HG03460 (cell line): ENCODE measurements at regions not wholly inside any gene's neighbourhood (a gene's known extent, or its start where the extent isn't known, plus 50 kb on each side); places are given as distances from the start of the nearest gene placed in this dataset.

Experiments used
- ATAC-seq: cut with Tn5 transposase; IDR thresholded peaks from one replicate; pipeline ENCODE4 v1.9.1; 2021; ENCODE audit not compliant: unreplicated experiment

DNA sequence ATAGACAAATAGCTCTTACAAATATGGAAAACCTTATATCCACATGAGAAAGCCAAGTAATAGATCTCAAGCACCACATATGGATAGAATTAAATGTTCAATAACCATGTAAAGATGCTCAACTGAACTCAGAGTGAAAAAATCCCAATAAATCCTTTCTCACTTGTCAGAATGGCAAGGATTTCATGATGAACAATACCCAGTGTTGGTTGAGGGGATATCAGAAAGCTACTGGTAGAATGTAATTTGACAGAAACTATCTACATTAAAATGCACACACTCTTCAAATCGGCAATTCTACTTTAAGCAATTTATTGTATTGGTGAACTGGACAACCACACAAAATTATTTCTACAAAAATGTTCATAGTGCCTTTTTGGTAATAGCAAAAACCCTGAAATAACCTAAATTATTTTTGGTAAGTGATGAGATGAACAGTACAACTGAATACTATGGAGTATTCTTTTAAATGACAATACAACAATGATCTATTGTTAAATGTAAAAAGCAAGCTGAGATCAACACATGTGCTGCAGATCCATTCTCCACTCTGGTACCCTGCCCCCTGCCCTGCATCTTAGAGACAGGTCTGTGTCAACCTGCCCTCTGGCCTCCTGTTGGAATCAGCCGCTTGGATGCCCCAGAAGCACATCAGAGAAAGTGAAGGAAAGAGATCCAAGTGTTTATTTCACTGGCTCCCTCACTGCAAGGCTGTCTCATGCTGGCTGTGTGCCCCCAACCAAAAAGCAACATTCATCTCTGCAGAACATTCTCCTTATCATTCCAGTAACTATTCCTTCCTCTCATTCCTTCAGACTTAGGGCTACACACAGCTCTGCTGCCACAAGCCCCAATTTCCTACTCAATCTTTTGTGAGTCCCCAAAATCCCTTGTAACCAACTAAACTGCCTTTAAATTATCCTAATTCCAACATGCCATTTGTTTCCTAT, 442.5 kb downstream of the LRATD1 start:
- no peak for ATAC-seq

DNA sequence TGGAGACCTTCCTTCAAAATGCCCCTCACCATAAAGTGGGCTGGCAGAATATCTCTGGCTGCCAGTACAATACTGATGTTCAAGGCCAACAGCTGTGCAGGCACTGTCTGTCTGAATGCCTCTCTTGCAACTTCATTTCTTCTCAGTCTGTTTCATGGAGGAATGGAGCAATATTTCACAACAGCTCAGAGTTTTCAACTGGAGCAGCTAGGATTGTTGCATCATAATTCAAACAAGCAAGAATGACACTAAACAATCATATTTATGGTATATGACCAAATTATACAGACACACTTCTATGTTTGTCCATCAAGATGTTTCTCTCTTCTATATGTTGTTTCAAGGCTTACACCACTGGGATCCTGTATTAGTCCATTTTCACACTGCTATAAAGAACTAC, 444.2 kb downstream of the LRATD1 start:
- no peak for ATAC-seq

DNA sequence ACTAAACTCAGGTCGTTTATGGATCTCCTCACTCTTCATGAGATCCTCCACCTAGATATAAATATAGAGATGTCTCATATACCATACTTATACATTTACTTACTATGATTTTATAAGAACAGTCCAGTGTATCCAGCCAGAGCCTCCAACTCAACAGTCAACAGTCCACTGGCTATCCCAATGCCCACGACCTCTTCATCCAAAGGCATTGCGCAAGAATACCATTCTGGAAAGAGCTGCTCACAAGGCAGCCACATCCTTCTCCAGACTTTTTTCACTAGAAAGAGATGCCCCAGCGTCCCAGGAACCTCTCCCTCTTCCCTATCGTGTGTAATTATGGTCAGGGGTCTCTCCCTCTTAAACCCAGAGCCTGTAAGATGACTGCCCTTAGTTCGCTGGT, 448.8 kb downstream of the LRATD1 start:
- ATAC-seq: no peak

DNA sequence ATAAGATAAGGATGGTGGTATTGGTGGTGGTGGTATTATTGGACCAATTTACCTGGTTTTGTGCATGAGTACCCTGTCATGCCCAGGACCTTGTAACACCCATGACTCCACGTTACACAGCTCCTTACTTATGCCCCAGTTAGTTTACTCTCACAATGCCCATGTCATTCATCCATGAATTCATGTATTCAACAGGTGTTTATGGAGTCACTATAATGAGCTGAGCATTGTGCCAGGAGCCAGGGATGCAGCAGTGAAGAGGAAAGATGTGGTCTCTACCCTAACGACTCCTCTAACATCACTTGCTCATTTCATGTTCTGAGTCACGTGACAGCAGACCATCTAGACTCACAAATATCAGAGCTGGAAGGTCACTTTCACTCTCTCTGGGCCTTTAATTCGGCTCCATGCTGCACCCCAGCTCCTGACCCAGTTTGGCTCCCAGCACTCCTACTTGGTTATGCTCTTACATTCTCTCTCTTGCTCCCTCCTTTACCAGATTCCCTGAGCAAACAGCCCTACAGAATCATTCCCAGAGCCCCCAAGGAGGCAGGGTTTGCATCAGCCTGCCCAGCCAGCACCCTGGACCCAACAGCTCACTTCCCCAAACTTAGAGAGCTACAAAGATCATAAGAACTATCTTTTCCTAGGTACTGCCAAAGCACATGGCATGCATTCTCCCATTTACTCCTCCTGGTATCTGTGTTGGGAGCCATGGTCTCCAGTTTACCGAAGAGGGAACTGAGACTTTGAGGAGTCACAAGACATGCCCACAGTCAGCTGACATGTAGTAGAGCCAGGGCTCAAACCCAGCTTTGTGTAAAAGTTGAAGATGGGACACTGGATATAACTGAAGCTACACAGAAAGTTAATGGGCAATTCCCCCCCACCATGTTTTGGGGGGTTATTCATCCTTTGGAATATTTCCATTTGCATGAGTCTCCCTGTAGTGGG, 449.9 kb downstream of the LRATD1 start:
- no peak for ATAC-seq

DNA sequence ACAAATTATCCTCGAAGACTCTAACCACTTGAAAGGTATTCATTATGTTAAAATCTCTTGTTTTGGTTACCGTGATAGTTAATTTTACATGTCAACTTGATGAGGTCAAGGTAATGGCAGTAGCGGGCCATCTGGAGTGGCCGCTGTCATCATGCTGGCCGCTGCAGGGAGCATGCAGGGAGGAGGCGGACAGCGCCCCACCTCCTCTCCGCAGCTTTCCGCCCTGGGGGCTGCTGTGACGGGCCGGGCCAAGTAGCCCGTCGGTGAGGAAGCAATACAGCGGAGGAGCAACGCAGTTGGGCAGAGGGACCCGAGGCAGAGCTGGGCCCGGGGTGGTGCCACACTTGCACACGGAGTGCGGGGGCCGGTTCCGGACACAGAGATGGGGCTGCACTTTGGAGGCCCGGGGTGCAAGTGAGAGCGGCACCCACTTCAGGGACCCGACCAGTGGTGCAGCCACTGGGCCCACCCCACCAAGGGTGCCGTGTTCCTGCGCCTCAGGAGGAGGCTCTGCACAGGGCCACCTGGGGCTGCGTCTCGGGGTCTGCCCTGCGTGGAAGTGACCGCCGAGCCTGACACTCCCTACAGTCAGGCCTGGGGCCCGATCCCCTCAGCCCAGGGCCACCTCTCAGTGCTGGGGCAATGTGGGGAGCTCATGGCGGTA, 452.4 kb downstream of the LRATD1 start:
- no peak for ATAC-seq

DNA sequence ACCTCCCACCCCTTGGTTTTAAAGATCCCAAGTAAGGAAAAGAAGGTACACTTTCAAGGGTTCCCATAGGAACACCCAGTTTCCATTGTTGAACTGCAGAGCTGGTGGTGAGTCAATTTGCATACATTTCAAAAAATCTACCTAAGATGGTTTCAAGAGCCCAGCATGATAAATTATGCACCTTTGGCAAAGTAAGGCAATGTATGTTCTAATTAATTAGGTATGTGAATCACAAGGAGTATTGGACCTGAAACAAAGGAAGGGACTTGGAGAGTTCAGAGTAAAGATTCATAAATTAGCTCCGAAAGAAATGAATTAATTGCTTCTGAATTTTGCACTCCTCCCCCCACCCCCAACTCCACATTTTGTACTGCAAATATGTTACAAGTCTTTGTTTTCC, 459.7 kb downstream of the LRATD1 start:
- ATAC-seq: no peak

DNA sequence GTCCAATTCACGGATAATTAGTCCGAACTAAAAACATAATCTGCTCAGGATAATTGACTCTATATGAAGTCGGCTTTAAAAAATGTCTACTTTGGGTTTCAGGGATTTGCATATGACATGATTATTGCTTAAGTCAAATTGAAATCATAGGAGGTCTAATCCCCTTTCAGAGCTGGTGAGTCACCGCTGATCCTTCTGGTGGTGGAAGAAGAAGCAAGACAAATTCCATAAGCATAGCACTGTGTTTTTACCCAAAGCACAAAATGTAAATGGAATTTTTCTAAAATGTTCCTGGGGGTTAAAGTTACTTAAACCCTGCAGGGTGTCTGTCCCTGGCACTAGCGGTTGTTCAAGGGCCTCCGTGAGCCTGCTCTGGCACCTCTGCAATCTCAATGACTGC, 460.2 kb downstream of the LRATD1 start:
- ATAC-seq: no peak

DNA sequence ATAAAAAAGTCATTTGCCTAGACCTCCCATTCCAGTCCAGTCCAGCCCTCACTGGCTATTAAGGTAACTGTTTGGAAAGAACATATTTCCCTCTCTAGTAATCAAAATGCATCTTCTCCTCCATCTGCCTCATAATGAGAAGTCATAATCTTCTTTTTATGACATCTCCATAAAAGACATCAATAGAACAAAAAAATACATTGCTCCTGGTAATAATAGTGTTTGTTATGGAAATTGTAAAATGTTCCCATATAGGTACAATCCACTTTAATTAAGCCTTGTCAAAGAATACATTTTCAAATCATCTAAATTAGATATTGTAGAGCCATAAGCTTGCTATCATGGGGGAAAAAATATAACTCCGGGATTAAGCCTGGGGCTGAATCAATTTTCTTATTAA, 461.6 kb downstream of the LRATD1 start:
- no peak for ATAC-seq

DNA sequence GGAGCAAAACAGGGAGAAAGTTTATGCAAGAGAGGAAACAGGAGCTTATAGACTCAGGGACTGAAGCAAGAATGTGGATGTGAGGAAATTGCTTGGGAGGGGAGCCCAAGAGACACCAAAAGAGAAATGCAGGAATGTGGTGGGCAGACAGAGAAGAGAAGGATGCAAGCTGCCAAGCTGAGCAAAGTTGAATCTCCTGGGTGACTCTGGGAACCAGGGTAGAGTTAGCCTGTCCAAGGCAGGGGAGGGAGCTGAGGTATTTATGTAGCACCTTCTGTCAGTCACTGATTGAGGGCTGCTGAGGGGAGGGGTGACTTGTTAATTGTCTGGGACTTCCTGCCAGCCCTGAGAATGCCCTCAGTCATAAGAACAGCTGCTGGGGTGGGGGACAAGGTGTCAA, 464.3 kb downstream of the NBAS start:
- ATAC-seq: no peak

DNA sequence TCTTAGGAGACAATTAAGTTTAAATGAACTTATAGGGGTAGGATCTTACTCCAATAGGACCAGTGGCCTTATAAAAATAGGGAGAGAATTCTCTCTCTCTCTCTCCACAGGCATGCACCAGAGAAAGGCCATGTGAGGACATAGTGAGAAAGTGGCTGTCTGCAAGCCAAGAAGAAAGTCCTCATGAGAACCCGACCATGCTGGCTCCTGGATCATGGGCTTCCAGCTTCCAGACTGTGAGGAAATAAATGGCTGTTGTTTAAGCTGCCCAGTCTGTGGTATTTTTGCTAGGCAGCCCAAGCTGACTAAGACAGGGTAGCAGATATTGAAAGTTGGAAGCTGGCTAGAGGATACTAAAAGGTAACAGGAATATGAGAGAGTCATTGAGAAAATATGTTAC, 454.0 kb downstream of the NBAS start:
- no peak for ATAC-seq

DNA sequence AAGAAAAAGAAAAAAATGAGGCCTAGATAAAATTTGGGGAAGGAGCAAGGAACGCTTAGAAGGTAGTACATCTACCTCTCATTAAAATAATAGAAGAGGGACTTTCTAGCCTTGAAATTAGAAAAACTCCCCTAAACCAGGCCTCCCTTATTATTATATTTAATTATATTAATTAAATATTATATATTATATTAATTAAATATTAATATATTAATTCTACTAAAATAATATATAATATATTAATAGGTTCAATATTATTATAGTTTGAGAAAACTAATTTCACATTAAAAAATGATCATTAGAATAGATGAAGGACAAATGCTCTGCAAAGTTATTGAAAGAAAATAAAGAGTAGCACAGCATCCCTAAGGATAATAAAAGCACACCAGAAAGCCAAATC, 449.4 kb downstream of the NBAS start:
- ATAC-seq: no peak

DNA sequence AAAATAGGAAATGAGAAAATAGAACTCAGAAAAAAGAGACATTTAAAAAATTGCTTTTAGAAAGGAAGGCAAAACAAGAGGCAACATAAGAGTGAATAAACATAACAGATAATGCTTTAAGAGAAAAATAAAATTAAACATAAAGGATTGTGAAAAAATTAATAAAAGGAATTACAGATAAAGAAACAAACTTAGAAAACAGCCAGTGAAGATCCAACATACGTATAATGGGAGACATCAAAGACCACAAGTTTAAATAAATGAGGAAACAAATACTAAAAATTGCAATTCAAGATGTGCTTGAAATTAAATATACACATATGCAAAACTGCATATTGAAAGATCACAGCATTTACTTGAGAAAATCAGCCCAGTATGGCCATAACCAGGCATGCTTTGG, 448.9 kb downstream of the NBAS start:
- no peak for ATAC-seq

DNA sequence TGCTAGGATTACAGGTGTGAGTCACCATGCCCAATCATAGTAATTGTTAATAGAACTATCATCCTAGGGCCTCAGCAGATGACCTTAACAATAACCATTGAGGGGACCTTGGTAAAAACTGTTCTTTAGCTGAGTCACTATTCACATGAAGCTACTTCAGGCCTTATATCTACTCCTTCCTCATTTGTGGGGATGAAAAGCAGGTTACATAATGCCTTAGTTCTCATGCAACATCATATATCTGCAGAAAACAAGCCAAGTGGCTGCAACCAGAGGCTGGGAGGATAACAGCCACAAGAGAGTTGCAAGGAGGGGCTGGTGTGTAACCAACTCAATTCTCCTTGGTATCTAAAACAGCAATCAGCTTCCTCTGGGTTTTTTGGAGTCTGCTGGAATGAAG, 445.4 kb downstream of the NBAS start:
- no peak for ATAC-seq

DNA sequence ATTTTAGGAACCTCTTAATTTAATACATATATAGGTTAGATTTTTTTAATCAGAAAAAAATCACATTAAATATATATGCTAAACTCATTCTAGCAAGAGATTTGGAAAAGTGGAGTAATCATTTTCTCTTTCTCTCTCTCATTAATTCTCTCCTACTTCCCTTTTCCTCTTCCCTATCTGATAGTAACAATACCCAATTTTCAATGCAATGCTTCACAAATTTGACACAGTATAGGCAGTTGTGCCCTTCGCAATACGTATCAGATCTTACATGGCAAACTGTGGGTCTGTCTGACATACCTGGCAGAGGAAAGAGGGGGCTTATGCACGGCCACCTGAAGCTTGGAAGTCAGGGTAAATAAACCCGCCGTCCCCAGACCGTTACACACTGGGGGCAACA, 444.3 kb downstream of the NBAS start:
- ATAC-seq: no peak
